Renal pelvis (tissue), 1 donor: ENCODE measurements at regions not wholly inside any gene's neighbourhood (a gene's known extent, or its start where the extent isn't known, plus 50 kb on each side); places are given as distances from the start of the nearest gene placed in this dataset.
"Not testable (repeated sequence)": the region's sequence is repeated elsewhere in the genome, so short reads cannot be mapped to it uniquely, and the experiment has no call there.

ENCODE experiments used
- DNase-seq: peaks from one replicate; pipeline ENCODE4 v3.0.0-alpha.2; 2013

- no peak for DNase-seq
Measured at GRCh38 chr18:8882632-8883408, 177.5 kb downstream of the MTCL1 start.

GRCh38 chr18:8883409-8883668, 178.0 kb downstream of the MTCL1 start:
- no peak for DNase-seq

GRCh38 chr18:8887877-8888276, 182.5 kb downstream of the MTCL1 start:
- DNase-seq = not testable (repeated sequence)

- no peak for DNase-seq
Measured at GRCh38 chr18:8889489-8889888, 184.1 kb downstream of the MTCL1 start.

GRCh38 chr18:8890503-8890902, 185.1 kb downstream of the MTCL1 start:
- DNase-seq = peak; percentile 10

- peak; percentile 79 for DNase-seq
Measured at GRCh38 chr18:8890957-8891464, 185.7 kb downstream of the MTCL1 start.

- DNase-seq = no peak
Measured at GRCh38 chr18:8893221-8893620, 187.9 kb downstream of the MTCL1 start.

GRCh38 chr18:8893628-8894231, 188.4 kb downstream of the MTCL1 start:
- DNase-seq = no peak

GRCh38 chr18:8894823-8895222, 189.5 kb downstream of the MTCL1 start:
- DNase-seq = no peak

GRCh38 chr18:8895341-8895740, 190.0 kb downstream of the MTCL1 start:
- DNase-seq = no peak

GRCh38 chr18:8895987-8896619, 190.7 kb downstream of the MTCL1 start:
- DNase-seq = no peak

GRCh38 chr18:8899000-8899399, 193.6 kb downstream of the MTCL1 start:
- no peak for DNase-seq

GRCh38 chr18:8900552-8900951, 195.2 kb downstream of the MTCL1 start:
- no peak for DNase-seq

- no peak for DNase-seq
Measured at GRCh38 chr18:8901019-8901418, 195.7 kb downstream of the MTCL1 start.

GRCh38 chr18:8904316-8904715, 198.2 kb upstream of the NDUFV2 start:
- no peak for DNase-seq

GRCh38 chr18:8908792-8909510, 193.5 kb upstream of the NDUFV2 start:
- no peak for DNase-seq

GRCh38 chr18:8910186-8910822, 192.2 kb upstream of the NDUFV2 start:
- DNase-seq = no peak

GRCh38 chr18:8910843-8911242, 191.7 kb upstream of the NDUFV2 start:
- DNase-seq = no peak

- no peak for DNase-seq
Measured at GRCh38 chr18:8911408-8912340, 190.8 kb upstream of the NDUFV2 start.

- peak; percentile 64 for DNase-seq
Measured at GRCh38 chr18:8912348-8913326, 189.9 kb upstream of the NDUFV2 start.
